Endodermal cell (in vitro differentiated cells): ENCODE measurements at regions not wholly inside any gene's neighbourhood (a gene's known extent, or its start where the extent isn't known, plus 50 kb on each side); places are given as distances from the start of the nearest gene placed in this dataset.

ENCODE experiments used
- DNase-seq: peaks from one replicate; pipeline ENCODE4 v3.0.0-alpha.2; 2017
- H3K27ac ChIP-seq: 2 replicates; pipeline ENCODE4 v1.5.1; 2013; ENCODE audit warnings: mild to moderate bottlenecking, low read depth, low read length, moderate library complexity
- H3K27me3 ChIP-seq: 2 replicates; pipeline ENCODE4 v1.6.1; 2013; ENCODE audit warnings: mild to moderate bottlenecking, low read length, moderate library complexity; ENCODE audit not compliant: insufficient read depth, control insufficient read depth, poor library complexity, severe bottlenecking
- H3K36me3 ChIP-seq: 2 replicates; pipeline ENCODE4 v1.7.0; 2013; ENCODE audit warnings: mild to moderate bottlenecking, low read length, moderate library complexity; ENCODE audit not compliant: control insufficient read depth, insufficient read depth
- H3K4me1 ChIP-seq: one replicate; pipeline ENCODE4 v1.7.0; 2013; ENCODE audit warnings: low read length; ENCODE audit not compliant: control insufficient read depth, insufficient read depth
- H3K4me3 ChIP-seq: 2 replicates; pipeline ENCODE4 v1.5.1; 2013; ENCODE audit warnings: mild to moderate bottlenecking, low read length, moderate library complexity
- H3K9ac ChIP-seq: 2 replicates; pipeline ENCODE4 v1.6.1; 2013; ENCODE audit warnings: mild to moderate bottlenecking, low read length, moderate library complexity; ENCODE audit not compliant: poor library complexity, severe bottlenecking; ENCODE audit errors: extremely low read depth
- H3K9me3 ChIP-seq: 2 replicates; pipeline ENCODE4 v1.6.1; 2013; ENCODE audit warnings: mild to moderate bottlenecking, low read length, moderate library complexity; ENCODE audit not compliant: control insufficient read depth
- H3K27ac Mint-ChIP-seq: 2 replicates; pipeline ENCODE4 v1.8.0; 2020; ENCODE audit warnings: mixed read lengths
- H3K27me3 Mint-ChIP-seq: 2 replicates; pipeline ENCODE4 v1.8.0; 2021; ENCODE audit warnings: mild to moderate bottlenecking, mixed read lengths; ENCODE audit not compliant: insufficient read depth
- H3K36me3 Mint-ChIP-seq: 2 replicates; pipeline ENCODE4 v1.8.0; 2020; ENCODE audit warnings: low read depth, mixed read lengths
- H3K4me1 Mint-ChIP-seq: 2 replicates; pipeline ENCODE4 v1.8.0; 2020; ENCODE audit warnings: mixed read lengths
- H3K4me3 Mint-ChIP-seq: 2 replicates; pipeline ENCODE4 v1.8.0; 2020; ENCODE audit warnings: mild to moderate bottlenecking, moderate library complexity, mixed read lengths
- H3K9me3 Mint-ChIP-seq: 2 replicates; pipeline ENCODE4 v1.8.0; 2020; ENCODE audit warnings: mild to moderate bottlenecking, mixed read lengths
- CTCF ChIP-seq: fragments of 200-600 bp; sonication (generic); conservative IDR thresholded peaks from 2 replicates; pipeline ENCODE4 v1.5.0; 2021; ENCODE audit warnings: antibody characterized with exemption, mild to moderate bottlenecking
- WGBS, 2 experiments: methylation state at CpG; one replicate each; pipeline versions ENCODE4 v1.1.5 to v1.1.7; 2013; ENCODE audit warnings: missing lambda C conversion rate in 2 of 2, mixed read lengths in 1 of 2; ENCODE audit not compliant: insufficient coverage in 1 of 2, insufficient read length in 1 of 2; 5-methylcytosine and 5-hydroxymethylcytosine counted together

GRCh38 chrX:35664833-35665232, 133.3 kb upstream of the MAGEB16 start:
- no peak overlapping the region for H3K27ac ChIP-seq
- no peaks in the 10 kb centered on the region for H3K27me3 Mint-ChIP-seq
- H3K27me3 ChIP-seq = no peaks in the 10 kb centered on the region
- WGBS, 2 experiments = 24 to 33% methylated on average over 1 to 2 of the region's 2 CpGs
- H3K9me3 ChIP-seq = peaks cover 23% of the 10 kb centered on the region
- H3K4me3 Mint-ChIP-seq = no peak overlapping the region
- no peak overlapping the region for H3K4me3 ChIP-seq
- no peak for DNase-seq
- no peaks in the 10 kb centered on the region for H3K36me3 Mint-ChIP-seq
- no peak overlapping the region for H3K27ac Mint-ChIP-seq
- no peaks in the 10 kb centered on the region for H3K36me3 ChIP-seq
- peaks cover 22% of the 10 kb centered on the region for H3K4me1 Mint-ChIP-seq
- H3K9me3 Mint-ChIP-seq = peaks cover 23% of the 10 kb centered on the region
- TF ChIP-seq CTCF = no peak
- no peak overlapping the region for H3K9ac ChIP-seq
- no peaks in the 10 kb centered on the region for H3K4me1 ChIP-seq

- Histone ChIP-seq H3K9me3 (peaks cover 28% of the 10 kb centered on the region), H3K9ac (no peak overlapping the region), H3K27me3 (no peaks in the 10 kb centered on the region), H3K27ac (no peak overlapping the region), H3K4me1 (no peaks in the 10 kb centered on the region), H3K36me3 (no peaks in the 10 kb centered on the region), H3K4me3 (no peak overlapping the region)
- Mint-ChIP-seq H3K4me3 (no peak overlapping the region), H3K27ac (peak overlapping the region; percentile 57), H3K36me3 (no peaks in the 10 kb centered on the region), H3K9me3 (peaks cover 27% of the 10 kb centered on the region), H3K4me1 (peaks cover 22% of the 10 kb centered on the region), H3K27me3 (no peaks in the 10 kb centered on the region)
- no peak for DNase-seq
- TF ChIP-seq CTCF = no peak
Observed at GRCh38 chrX:35665311-35665710, 132.8 kb upstream of the MAGEB16 start.

- H3K4me3 Mint-ChIP-seq = no peak overlapping the region
- H3K27me3 ChIP-seq = no peaks in the 10 kb centered on the region
- DNase-seq = no peak
- no peaks in the 10 kb centered on the region for H3K36me3 Mint-ChIP-seq
- H3K4me1 Mint-ChIP-seq = peaks cover 11% of the 10 kb centered on the region
- no peak for TF ChIP-seq CTCF
- no peak overlapping the region for H3K4me3 ChIP-seq
- no peaks in the 10 kb centered on the region for H3K27me3 Mint-ChIP-seq
- no peaks in the 10 kb centered on the region for H3K36me3 ChIP-seq
- peaks cover 58% of the 10 kb centered on the region for H3K9me3 Mint-ChIP-seq
- 93% methylated on average over 5 of the region's 5 CpGs; no CpG with 5 or more reads in 1 of the 2 experiments for WGBS, 2 experiments
- no peak overlapping the region for H3K27ac Mint-ChIP-seq
- H3K9ac ChIP-seq = no peak overlapping the region
- no peak overlapping the region for H3K27ac ChIP-seq
- no peaks in the 10 kb centered on the region for H3K4me1 ChIP-seq
- peaks cover 32% of the 10 kb centered on the region for H3K9me3 ChIP-seq
Observed at GRCh38 chrX:35670889-35671288, 127.3 kb upstream of the MAGEB16 start.
